Right cardiac atrium (tissue), 5 donors: ENCODE measurements at regions not wholly inside any gene's neighbourhood (a gene's known extent, or its start where the extent isn't known, plus 50 kb on each side); places are given as distances from the start of the nearest gene placed in this dataset.

Experiments used
- ATAC-seq, 2 donors: fragments of 200-7000 bp; cut with Tn5 transposase; one replicate each; pipeline versions ENCODE4 v1.8.0 to v1.9.1; 2020; ENCODE audit warnings: moderate library complexity in 2 of 2, mild to moderate bottlenecking in 1 of 2
- DNase-seq, 3 donors: peaks; one replicate each; pipeline ENCODE4 v3.0.0-alpha.2; 2020
- H3K27ac ChIP-seq: one replicate; pipeline ENCODE4 v1.5.1; 2013; ENCODE audit warnings: mild to moderate bottlenecking, low read length, control low read depth, moderate library complexity
- H3K27me3 ChIP-seq: one replicate; pipeline ENCODE4 v1.6.1; 2013; ENCODE audit not compliant: control insufficient read depth, insufficient read depth
- H3K4me1 ChIP-seq: one replicate; pipeline ENCODE4 v1.6.1; 2013; ENCODE audit warnings: low read length; ENCODE audit not compliant: control insufficient read depth, insufficient read depth
- H3K4me3 ChIP-seq: one replicate; pipeline ENCODE4 v1.5.1; 2013; ENCODE audit warnings: low read length, control low read depth
- H3K9me3 ChIP-seq: one replicate; pipeline ENCODE4 v1.6.1; 2013; ENCODE audit warnings: low read length; ENCODE audit not compliant: control insufficient read depth
- WGBS: extraction: QIAGEN DNeasy Blood & Tissue Kit; methylation state at CpG from one replicate; pipeline ENCODE4 v1.1.7; 2013; 5-methylcytosine and 5-hydroxymethylcytosine counted together
- intact Hi-C, 4 donors: fragments of 100-400 bp; cut with DNase I; formaldehyde crosslinking; loops; one replicate each; pipeline versions ENCODE4 v1.11.0 to v1.14.0; 2022 to 2023
- donor health status: healthy with polysubstance abuse.
- donor health status: DM: no; HTN: yes; CAD: no.
- donor health status: DM: no; HTN: no; CAD: no.
- donor health status: DM: no; HTN: yes; CAD: no; lungs with severe emphysema.
- donor health status: DM: yes; HTN: yes; CAD: no.

DNA sequence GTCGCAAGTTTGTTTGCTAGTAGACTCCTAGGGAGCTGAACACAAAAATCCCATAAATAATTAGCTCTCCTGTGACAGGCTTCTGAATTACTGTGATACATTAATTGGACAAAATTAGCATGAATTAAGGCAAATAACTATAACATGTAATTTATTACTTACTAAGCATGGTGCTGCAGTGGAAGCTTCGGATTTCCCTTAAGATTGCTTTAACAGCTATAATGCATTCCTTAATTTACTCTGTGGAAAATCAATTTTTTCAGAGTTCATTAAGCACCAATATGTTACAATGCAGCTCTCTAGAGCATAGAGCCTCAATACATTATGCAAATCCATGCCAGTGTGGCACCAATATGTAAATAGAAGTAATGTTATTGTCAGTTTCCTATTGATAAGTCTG is 201.5 kb downstream of the MDFIC start:
- Histone ChIP-seq H3K9me3 (no peaks in the 10 kb centered on the region), H3K27ac (no peak overlapping the region), H3K27me3 (no peaks in the 10 kb centered on the region), H3K4me3 (no peak overlapping the region), H3K4me1 (no peaks in the 10 kb centered on the region)
- no peak for ATAC-seq
- intact Hi-C loops = no loop called here
- no peak for DNase-seq
- 91% methylated on average over 2 of the region's 2 CpGs for WGBS

DNA sequence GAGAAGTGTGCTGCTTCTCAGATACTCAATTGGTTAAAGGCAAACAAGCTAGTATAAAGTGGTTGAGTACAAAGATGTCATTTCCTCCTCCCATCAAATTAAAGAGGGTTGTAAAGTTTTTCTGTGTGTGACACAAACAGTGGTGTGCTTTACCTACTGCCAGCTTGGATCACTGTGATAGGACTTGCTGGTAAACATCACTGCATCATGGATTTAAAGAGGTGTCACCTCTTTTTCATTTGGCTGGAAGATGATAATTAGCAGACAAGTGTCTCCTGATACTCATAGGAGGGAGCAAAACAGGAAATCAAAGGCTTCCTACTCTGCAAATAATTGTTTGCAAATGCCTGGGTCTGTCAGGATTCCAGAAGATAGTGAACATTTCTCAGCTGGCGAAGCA is 200.5 kb downstream of the MDFIC start:
- DNase-seq = no peak
- intact Hi-C loops = no loop called here
- Histone ChIP-seq H3K27ac (no peak overlapping the region), H3K4me3 (no peak overlapping the region), H3K4me1 (no peaks in the 10 kb centered on the region), H3K9me3 (no peaks in the 10 kb centered on the region), H3K27me3 (no peaks in the 10 kb centered on the region)
- no peak for ATAC-seq
- 45% methylated on average over 1 of the region's 1 CpG for WGBS

DNA sequence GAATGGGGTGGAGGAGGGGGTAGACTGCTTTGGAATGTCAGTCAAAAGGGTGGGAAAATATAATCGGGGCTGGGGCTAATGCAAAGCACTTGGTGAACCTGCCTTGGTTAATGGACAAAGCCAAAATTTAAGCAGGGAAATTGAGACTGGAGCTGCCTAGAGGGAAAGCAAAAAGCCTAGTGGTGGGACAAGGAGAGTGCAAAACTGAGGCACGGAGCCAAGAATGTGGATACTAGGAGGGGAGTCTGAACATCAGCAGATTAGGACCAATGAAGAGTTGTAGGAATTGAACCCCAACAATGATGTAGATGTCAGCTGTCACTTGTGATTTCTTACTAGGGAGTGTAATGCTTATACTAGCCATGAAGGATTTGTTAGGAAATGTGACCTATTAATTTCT is 195.9 kb downstream of the MDFIC start:
- Histone ChIP-seq H3K9me3 (no peaks in the 10 kb centered on the region), H3K4me1 (no peaks in the 10 kb centered on the region), H3K27ac (no peak overlapping the region), H3K4me3 (no peak overlapping the region), H3K27me3 (no peaks in the 10 kb centered on the region)
- DNase-seq (no peak), ATAC-seq (no peak)
- intact Hi-C loops = no loop called here
- 90% methylated on average over 2 of the region's 2 CpGs for WGBS

DNA sequence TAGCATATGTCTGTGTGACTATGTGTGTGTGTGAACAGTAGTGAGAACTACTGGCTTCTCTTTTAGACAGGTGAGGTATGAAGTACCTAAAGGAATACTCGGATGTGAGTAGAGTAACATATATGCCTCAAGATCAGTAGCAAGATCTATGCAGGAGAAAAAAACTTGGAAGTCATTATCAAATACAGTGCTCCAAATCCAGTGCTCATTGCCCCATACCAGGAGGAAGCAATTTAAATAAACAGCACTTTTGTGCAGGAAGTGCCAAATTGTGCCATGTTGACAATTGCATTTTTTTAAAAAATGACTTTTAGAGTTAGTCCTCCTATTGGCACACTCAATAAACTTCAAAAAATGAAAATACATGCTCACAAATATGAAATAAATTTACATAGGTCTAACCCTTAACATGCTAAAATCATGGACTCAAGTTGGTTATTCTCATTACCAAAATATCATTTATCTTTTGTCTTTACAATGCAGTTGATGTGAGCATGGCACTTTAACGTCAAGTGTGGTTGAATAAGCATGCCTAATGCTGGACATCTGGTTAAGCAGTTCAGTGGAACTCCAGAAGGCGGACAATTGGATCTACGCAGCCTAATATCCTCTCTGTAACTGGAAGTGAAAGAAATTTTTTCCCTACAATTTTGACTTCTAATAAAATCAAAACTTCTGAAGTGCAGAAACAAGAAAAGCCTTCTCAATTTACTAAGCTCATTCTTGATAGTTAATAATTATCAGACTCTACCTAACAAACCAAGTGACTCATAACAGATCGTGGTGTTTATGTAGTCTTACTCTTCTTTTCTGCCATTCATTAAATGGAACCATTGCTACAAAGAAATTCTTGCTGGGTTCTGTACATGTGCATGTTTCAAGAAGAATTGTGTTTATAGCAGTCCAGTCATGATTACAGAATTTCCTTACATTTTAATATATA is 195.2 kb downstream of the MDFIC start:
- H3K27ac ChIP-seq = no peak overlapping the region
- intact Hi-C loops = no loop called here
- DNase-seq (no peak), ATAC-seq (no peak)
- H3K4me1 ChIP-seq = no peaks in the 10 kb centered on the region
- no peaks in the 10 kb centered on the region for H3K9me3 ChIP-seq
- H3K27me3 ChIP-seq = no peaks in the 10 kb centered on the region
- no peak overlapping the region for H3K4me3 ChIP-seq
- WGBS = 91% methylated on average over 5 of the region's 5 CpGs

DNA sequence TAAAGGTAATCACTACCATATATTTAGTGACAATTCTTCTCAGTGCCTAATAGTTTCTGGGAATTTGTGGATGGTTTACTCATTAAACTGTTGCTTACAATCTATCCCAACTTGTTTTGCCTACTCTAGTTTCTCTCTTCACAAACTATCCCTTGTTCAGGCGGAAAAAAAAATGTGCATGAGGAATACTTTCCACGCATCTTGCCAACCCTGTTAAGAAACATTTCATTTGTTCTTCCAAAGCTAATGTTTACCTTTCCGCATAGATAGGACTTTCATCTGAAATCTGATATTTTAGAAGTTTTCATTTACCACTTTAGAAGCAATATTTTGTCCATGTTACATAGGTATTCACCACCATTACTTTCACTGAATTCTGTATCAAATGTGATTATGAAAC is 191.9 kb downstream of the MDFIC start:
- no peak overlapping the region for H3K4me3 ChIP-seq
- H3K27me3 ChIP-seq = no peaks in the 10 kb centered on the region
- WGBS = 89% methylated on average over 3 of the region's 3 CpGs
- no peak overlapping the region for H3K27ac ChIP-seq
- ATAC-seq (peak in 1 of 2 donors; percentile 65), DNase-seq (no peak)
- H3K4me1 ChIP-seq = no peaks in the 10 kb centered on the region
- intact Hi-C loops = no loop called here
- H3K9me3 ChIP-seq = no peaks in the 10 kb centered on the region

DNA sequence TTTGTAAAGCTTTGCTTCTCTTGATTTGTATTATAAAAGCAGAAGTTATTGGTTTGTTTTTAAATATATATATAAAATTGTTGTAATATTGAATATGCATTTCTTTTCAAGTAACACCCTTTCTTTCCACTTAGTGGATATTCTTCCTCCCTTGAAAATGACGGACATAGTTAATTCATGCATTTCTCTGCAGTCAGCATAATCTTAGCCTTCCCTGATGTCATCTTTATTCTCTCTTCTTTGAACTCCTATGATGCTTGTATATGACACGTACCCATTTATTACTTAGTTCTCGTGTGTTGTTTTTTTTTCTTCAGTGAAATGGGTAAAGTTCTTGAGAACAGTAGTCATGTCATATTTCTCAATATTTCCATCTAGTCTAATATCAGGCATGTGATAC is 191.2 kb downstream of the MDFIC start:
- no peak for DNase-seq
- Histone ChIP-seq H3K9me3 (no peaks in the 10 kb centered on the region), H3K27me3 (no peaks in the 10 kb centered on the region), H3K4me3 (no peak overlapping the region), H3K4me1 (no peaks in the 10 kb centered on the region), H3K27ac (no peak overlapping the region)
- no peak for ATAC-seq
- intact Hi-C loops = no loop called here
- WGBS = 94% methylated on average over 3 of the region's 3 CpGs

DNA sequence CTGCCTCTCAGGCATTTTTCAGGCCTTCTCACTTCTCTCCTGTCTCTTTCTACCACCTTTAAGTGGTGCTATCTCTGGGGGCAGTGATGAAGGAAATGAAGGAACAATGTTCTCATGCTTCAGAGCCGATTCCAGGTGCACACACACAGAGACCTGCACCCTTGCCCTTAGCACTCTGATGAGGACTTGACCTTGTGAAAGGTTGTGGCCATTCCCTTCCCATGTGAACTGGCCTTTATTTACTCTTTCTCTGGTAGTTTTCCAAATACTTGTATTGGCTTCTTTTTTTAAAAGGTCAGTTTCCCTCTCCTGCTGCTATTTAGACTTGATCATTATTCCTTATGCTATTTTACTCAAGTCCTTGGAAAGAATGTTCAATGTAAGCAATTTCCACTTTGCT is 188.6 kb downstream of the MDFIC start:
- Histone ChIP-seq H3K4me3 (no peak overlapping the region), H3K27me3 (no peaks in the 10 kb centered on the region), H3K4me1 (no peaks in the 10 kb centered on the region), H3K27ac (no peak overlapping the region), H3K9me3 (no peaks in the 10 kb centered on the region)
- intact Hi-C loops = no loop called here
- ATAC-seq (no peak), DNase-seq (no peak)
- 46% methylated on average over 1 of the region's 1 CpG for WGBS

DNA sequence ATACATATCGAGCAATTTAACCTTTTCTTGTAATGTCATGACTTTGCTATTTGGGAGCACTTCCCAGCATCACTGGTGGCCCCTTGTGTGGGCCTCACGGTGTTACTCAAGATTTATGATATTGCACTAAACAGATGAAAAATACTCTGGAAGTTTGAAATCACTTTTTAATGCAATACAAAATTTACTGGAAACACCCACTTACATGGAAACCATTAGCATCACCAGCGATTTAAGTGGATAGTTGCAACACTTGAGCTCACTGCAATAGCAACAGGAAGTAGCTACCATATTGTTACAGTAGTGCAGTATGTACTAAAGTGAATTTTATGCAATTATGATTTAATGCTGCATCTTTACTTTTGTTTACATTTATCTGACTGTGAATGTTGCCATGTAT is 184.4 kb downstream of the MDFIC start:
- Histone ChIP-seq H3K4me1 (no peaks in the 10 kb centered on the region), H3K27me3 (no peaks in the 10 kb centered on the region), H3K9me3 (no peaks in the 10 kb centered on the region), H3K27ac (no peak overlapping the region), H3K4me3 (no peak overlapping the region)
- DNase-seq (no peak), ATAC-seq (no peak)
- intact Hi-C loops = no loop called here
- WGBS = 92% methylated on average over 3 of the region's 3 CpGs

DNA sequence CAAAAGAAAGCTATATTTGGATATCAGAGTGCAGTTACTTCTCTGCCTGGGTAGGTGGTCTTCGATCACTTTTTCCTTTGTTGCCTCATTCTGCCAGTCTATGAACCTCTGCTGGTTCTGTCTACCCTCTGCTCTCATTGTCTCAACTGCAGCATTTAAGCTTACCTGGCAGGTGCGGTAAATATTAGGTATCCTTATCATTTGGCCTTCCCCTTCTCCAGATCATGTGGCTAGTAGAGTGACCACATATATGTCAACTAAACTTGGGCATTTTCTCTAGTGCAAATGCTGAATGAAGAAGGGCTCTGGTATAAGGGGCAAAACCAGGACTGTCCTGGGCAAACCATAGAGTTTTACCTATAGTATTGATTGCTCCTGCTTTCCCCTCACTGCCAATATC is 180.8 kb downstream of the MDFIC start:
- Histone ChIP-seq H3K4me3 (no peak overlapping the region), H3K27me3 (no peaks in the 10 kb centered on the region), H3K27ac (no peak overlapping the region), H3K4me1 (no peaks in the 10 kb centered on the region), H3K9me3 (no peaks in the 10 kb centered on the region)
- intact Hi-C loops = no loop called here
- DNase-seq (no peak), ATAC-seq (no peak)
- WGBS = 98% methylated on average over 2 of the region's 2 CpGs

DNA sequence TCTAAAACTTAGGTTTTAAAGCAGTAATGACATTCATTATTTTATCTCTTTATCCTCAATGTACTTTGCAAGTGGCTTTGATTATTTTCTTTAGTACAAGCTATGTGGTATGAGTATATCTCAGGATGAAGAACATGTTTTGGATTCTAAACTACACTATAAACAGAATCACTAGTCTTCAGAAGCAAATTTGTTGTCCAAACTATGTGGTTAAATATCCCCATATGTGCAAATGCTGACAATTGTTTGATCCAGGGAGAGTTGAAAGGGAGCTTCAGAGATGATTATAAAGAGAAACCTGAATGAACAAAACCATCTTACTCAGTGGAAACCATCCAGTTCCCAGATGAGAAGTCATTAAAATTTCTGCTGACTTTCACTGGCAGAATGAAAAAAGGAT is 179.3 kb downstream of the MDFIC start:
- Histone ChIP-seq H3K4me3 (no peak overlapping the region), H3K4me1 (peaks cover 4% of the 10 kb centered on the region), H3K27me3 (no peaks in the 10 kb centered on the region), H3K9me3 (no peaks in the 10 kb centered on the region), H3K27ac (no peak overlapping the region)
- DNase-seq (no peak), ATAC-seq (no peak)
- intact Hi-C loops = no loop called here

DNA sequence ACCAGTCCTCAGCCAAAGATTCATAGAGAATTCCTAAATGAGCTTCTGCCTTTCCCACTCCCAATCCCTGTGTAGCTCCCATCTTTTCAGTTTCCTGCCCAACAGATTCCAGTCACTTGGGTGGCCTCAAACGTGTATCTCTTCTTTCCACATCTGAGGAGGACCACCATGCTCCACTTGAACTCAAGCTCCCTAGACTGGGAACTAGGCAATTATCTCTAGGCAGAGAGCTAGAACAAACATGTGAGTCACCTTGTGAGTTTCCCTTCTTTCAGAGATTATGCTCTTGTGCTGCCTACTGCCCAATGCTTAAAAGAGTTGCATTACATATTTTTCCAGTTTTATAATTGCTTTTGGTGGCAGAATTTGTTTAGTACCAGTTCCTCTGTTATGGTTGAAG is 178.0 kb downstream of the MDFIC start:
- intact Hi-C loops = no loop called here
- Histone ChIP-seq H3K4me3 (no peak overlapping the region), H3K27ac (no peak overlapping the region), H3K4me1 (peaks cover 5% of the 10 kb centered on the region), H3K27me3 (no peaks in the 10 kb centered on the region), H3K9me3 (no peaks in the 10 kb centered on the region)
- DNase-seq (no peak), ATAC-seq (peak; percentile 41 to 90)
- WGBS = 38% methylated on average over 1 of the region's 1 CpG
